GM23338 (cell line): ENCODE measurements at regions not wholly inside any gene's neighbourhood (a gene's known extent, or its start where the extent isn't known, plus 50 kb on each side); places are given as distances from the start of the nearest gene placed in this dataset.
"Not testable (repeated sequence)": the region's sequence is repeated elsewhere in the genome, so short reads cannot be mapped to it uniquely, and the experiment has no call there.

Experiments used
- ATAC-seq: fragments of 200-7000 bp; cut with Tn5 transposase; 3 replicates; pipeline ENCODE4 v1.9.1; 2020
- DNase-seq: peaks from one replicate; pipeline ENCODE4 v3.0.0-alpha.2; 2015; ENCODE audit warnings: low spot score
- H2AFZ ChIP-seq: fragments of 200-600 bp; sonication (generic); 2 replicates; pipeline ENCODE4 v1.8.0; 2016; ENCODE audit warnings: antibody characterized with exemption, mild to moderate bottlenecking, moderate library complexity
- H3F3A ChIP-seq: fragments of 200-600 bp; sonication (generic); replicated peaks from 2 replicates; pipeline ENCODE4 v1.8.0; 2017; ENCODE audit warnings: antibody characterized with exemption, mixed run types, low read depth
- H3K27ac ChIP-seq: fragments of 200-600 bp; sonication (generic); 2 replicates; pipeline ENCODE4 v1.6.1; 2016; ENCODE audit warnings: low read depth
- H3K27me3 ChIP-seq: fragments of 200-600 bp; sonication (generic); 2 replicates; pipeline ENCODE4 v1.8.0; 2016; ENCODE audit warnings: mild to moderate bottlenecking, mixed run types, moderate library complexity; ENCODE audit not compliant: insufficient read depth
- H3K36me3 ChIP-seq: fragments of 200-600 bp; sonication (generic); 2 replicates; pipeline ENCODE4 v1.8.0; 2016; ENCODE audit warnings: mild to moderate bottlenecking; ENCODE audit not compliant: insufficient read depth
- H3K4me1 ChIP-seq: fragments of 200-600 bp; sonication (generic); 2 replicates; pipeline ENCODE4 v1.8.0; 2016; ENCODE audit warnings: mild to moderate bottlenecking, moderate library complexity; ENCODE audit not compliant: insufficient read depth
- H3K4me2 ChIP-seq: fragments of 200-600 bp; sonication (generic); 2 replicates; pipeline ENCODE4 v1.7.1; 2017; ENCODE audit warnings: mixed run types
- H3K4me3 ChIP-seq: fragments of 200-600 bp; sonication (generic); 2 replicates; pipeline ENCODE4 v1.6.1; 2016; ENCODE audit warnings: mixed run types
- H3K79me2 ChIP-seq: fragments of 200-600 bp; sonication (generic); replicated peaks from 2 replicates; pipeline ENCODE4 v1.8.0; 2017; ENCODE audit warnings: mild to moderate bottlenecking; ENCODE audit not compliant: insufficient read depth
- H3K9me2 ChIP-seq: fragments of 200-600 bp; sonication (generic); 2 replicates; pipeline ENCODE4 v1.8.0; 2017; ENCODE audit not compliant: insufficient read depth
- H4K20me1 ChIP-seq: fragments of 200-600 bp; sonication (generic); replicated peaks from 2 replicates; pipeline ENCODE4 v1.8.0; 2017; ENCODE audit warnings: mild to moderate bottlenecking; ENCODE audit not compliant: insufficient read depth
- H3K27ac Mint-ChIP-seq: 2 replicates; pipeline ENCODE4 v1.8.0; 2020; ENCODE audit warnings: inconsistent platforms, mild to moderate bottlenecking, moderate library complexity, mixed read lengths
- H3K27me3 Mint-ChIP-seq: 3 replicates; pipeline ENCODE4 v1.8.0; 2022; ENCODE audit warnings: low read depth, mild to moderate bottlenecking, moderate library complexity, mixed read lengths, inconsistent platforms; ENCODE audit not compliant: insufficient read depth, poor library complexity
- H3K36me3 Mint-ChIP-seq: 3 replicates; pipeline ENCODE4 v1.8.0; 2021; ENCODE audit warnings: low read depth, mild to moderate bottlenecking, inconsistent platforms, moderate library complexity, mixed read lengths
- H3K4me1 Mint-ChIP-seq: 3 replicates; pipeline ENCODE4 v1.8.0; 2020; ENCODE audit warnings: mild to moderate bottlenecking, inconsistent platforms, mixed read lengths
- H3K4me3 Mint-ChIP-seq: 3 replicates; pipeline ENCODE4 v1.8.0; 2021; ENCODE audit warnings: moderate library complexity, mild to moderate bottlenecking, inconsistent platforms, mixed read lengths
- H3K9me3 Mint-ChIP-seq: 3 replicates; pipeline ENCODE4 v1.8.0; 2020; ENCODE audit warnings: moderate library complexity, mild to moderate bottlenecking, inconsistent platforms, mixed read lengths
- CREB1 ChIP-seq: fragments of 250-450 bp; sonication (Bioruptor Pico); IDR thresholded peaks from 2 replicates; pipeline ENCODE4 v1.5.0; 2020; ENCODE audit warnings: low read depth, mild to moderate bottlenecking, moderate library complexity
- EZH2 ChIP-seq: fragments of 200-600 bp; sonication (generic); IDR thresholded peaks from one replicate; pipeline ENCODE4 v1.8.0; 2017; ENCODE audit warnings: antibody characterized with exemption, mild to moderate bottlenecking, low read depth; ENCODE audit not compliant: unreplicated experiment
- EZH2phosphoT487 ChIP-seq: fragments of 200-600 bp; sonication (generic); IDR thresholded peaks from one replicate; pipeline ENCODE4 v1.8.1; 2018; ENCODE audit warnings: antibody characterized with exemption; ENCODE audit not compliant: unreplicated experiment
- NANOG ChIP-seq: IDR thresholded peaks from 2 replicates; pipeline ENCODE4 v1.6.1; 2016; ENCODE audit warnings: antibody characterized with exemption, borderline replicate concordance
- POLR2AphosphoS5 ChIP-seq: IDR thresholded peaks from 2 replicates; pipeline ENCODE4 v1.6.1; 2016; ENCODE audit warnings: antibody characterized with exemption, low read depth
- REST ChIP-seq: IDR thresholded peaks from one replicate; pipeline ENCODE4 v1.6.1; 2018; ENCODE audit warnings: antibody characterized with exemption; ENCODE audit not compliant: unreplicated experiment
- STAT1 ChIP-seq: IDR thresholded peaks from one replicate; pipeline ENCODE4 v1.6.1; 2016; ENCODE audit warnings: antibody characterized with exemption; ENCODE audit not compliant: unreplicated experiment
- ZNF114 ChIP-seq: fragments of 250-450 bp; sonication (Bioruptor Pico); IDR thresholded peaks from 2 replicates; pipeline ENCODE4 v1.5.0; 2020; ENCODE audit warnings: mild to moderate bottlenecking, moderate library complexity
- ZNF331 ChIP-seq: fragments of 250-450 bp; sonication (Bioruptor Pico); IDR thresholded peaks from 2 replicates; pipeline ENCODE4 v1.5.0; 2020; ENCODE audit warnings: low read depth, mild to moderate bottlenecking, moderate library complexity
- ZNF462 ChIP-seq: fragments of 250-450 bp; sonication (Bioruptor Pico); IDR thresholded peaks from 2 replicates; pipeline ENCODE4 v1.5.0; 2020; ENCODE audit warnings: mild to moderate bottlenecking, moderate library complexity
- TF ChIP-seq, protein P1 (sequence below): IDR thresholded peaks from 2 replicates; pipeline ENCODE4 v1.6.1; 2016; ENCODE audit warnings: antibody characterized with exemption

- TF ChIP-seq ZNF114 (CRISPR knock-in tag) (no peak), POLR2AphosphoS5 (no peak), EZH2 (no peak)
- TF ChIP-seq, protein P1, sequence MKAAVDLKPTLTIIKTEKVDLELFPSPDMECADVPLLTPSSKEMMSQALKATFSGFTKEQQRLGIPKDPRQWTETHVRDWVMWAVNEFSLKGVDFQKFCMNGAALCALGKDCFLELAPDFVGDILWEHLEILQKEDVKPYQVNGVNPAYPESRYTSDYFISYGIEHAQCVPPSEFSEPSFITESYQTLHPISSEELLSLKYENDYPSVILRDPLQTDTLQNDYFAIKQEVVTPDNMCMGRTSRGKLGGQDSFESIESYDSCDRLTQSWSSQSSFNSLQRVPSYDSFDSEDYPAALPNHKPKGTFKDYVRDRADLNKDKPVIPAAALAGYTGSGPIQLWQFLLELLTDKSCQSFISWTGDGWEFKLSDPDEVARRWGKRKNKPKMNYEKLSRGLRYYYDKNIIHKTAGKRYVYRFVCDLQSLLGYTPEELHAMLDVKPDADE, result no peak
Observed at GRCh38 chr1:60791226-60791625, 291.1 kb upstream of the NFIA start (continued).

- H3K79me2 ChIP-seq, H3K4me2 ChIP-seq, H3K4me1 Mint-ChIP-seq, H3K27me3 ChIP-seq, H3K27ac Mint-ChIP-seq, H2AFZ ChIP-seq, H3K36me3 ChIP-seq, H4K20me1 ChIP-seq, H3K27me3 Mint-ChIP-seq, DNase-seq, H3F3A ChIP-seq, H3K4me3 Mint-ChIP-seq, ATAC-seq, H3K4me1 ChIP-seq, H3K27ac ChIP-seq, H3K4me3 ChIP-seq: not testable (repeated sequence)
- Mint-ChIP-seq H3K36me3 (peaks cover 39% of the 10 kb centered on the region), H3K9me3 (peaks cover 65% of the 10 kb centered on the region)
- peaks cover 11% of the 10 kb centered on the region for H3K9me2 ChIP-seq
Observed at GRCh38 chr1:60773099-60773498, 309.3 kb upstream of the NFIA start.

- Histone ChIP-seq H4K20me1 (no peaks in the 10 kb centered on the region), H3K27me3 (no peaks in the 10 kb centered on the region), H2AFZ (no peak overlapping the region), H3F3A (no peaks in the 10 kb centered on the region), H3K36me3 (no peaks in the 10 kb centered on the region), H3K9me2 (peaks cover 16% of the 10 kb centered on the region), H3K27ac (no peak overlapping the region), H3K79me2 (no peaks in the 10 kb centered on the region), H3K4me1 (no peaks in the 10 kb centered on the region), H3K4me2 (no peak overlapping the region), H3K4me3 (no peak overlapping the region)
- Mint-ChIP-seq H3K9me3 (peaks cover 40% of the 10 kb centered on the region), H3K27me3 (no peaks in the 10 kb centered on the region), H3K27ac (no peak overlapping the region), H3K4me1 (no peaks in the 10 kb centered on the region), H3K36me3 (peaks cover 22% of the 10 kb centered on the region), H3K4me3 (no peak overlapping the region)
- DNase-seq (no peak), ATAC-seq (no peak)
- no peak for TF ChIP-seq STAT1
- no peak for TF ChIP-seq NANOG
- no peak for TF ChIP-seq EZH2phosphoT487
- TF ChIP-seq ZNF462 (CRISPR knock-in tag), result no peak
- TF ChIP-seq ZNF331, result no peak
- no peak for TF ChIP-seq CREB1 (CRISPR knock-in tag)
- no peak for TF ChIP-seq REST
Observed at GRCh38 chr1:60769082-60769481, 313.3 kb upstream of the NFIA start.
